ENCODE measurements at regions not wholly inside any gene's neighbourhood (a gene's known extent, or its start where the extent isn't known, plus 50 kb on each side); places are given as distances from the start of the nearest gene placed in this dataset.
"Not testable (repeated sequence)": the region's sequence is repeated elsewhere in the genome, so short reads cannot be mapped to it uniquely, and the experiment has no call there.

DNA sequence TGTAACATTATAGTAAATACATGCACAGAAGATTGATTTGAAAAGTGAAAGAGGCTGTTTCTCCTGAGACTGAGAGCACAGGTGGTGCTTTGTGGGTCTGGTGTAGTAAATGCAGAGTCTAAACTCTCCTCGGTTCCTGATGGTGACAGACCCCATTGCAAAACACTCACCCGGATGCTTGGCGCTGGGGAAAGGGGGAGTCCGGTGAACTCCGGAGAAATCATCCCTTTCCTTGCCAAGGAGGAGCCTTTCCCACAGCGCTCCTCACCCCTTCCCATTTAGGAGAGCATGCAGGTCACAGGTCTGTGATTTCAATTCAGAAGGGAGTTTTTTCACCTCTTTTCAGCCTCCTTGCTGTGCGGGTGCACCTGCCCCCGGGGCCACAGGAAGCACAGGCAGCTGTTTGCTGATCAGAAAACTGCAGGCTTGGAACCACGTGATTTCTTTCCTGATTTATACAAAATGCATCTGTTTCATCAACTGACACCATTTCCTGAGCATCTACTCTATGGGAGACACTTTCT is 75.6 kb upstream of the LYZL2 start:
- DNase-seq (ENCODE audit: low read depth, low spot score) (no peak), FAIRE-seq (no peak)
- H3K9me3 ChIP-seq (ENCODE audit: control insufficient read depth, low read depth, low read length): no peaks in the 10 kb centered on the region
- no peaks in the 10 kb centered on the region for H3K79me2 ChIP-seq (ENCODE audit: control insufficient read depth, insufficient read depth, low read length)
- no peak for TF ChIP-seq EZH2 (IDR thresholded peaks at IDR 0.05; ENCODE audit: low read length)
- TF ChIP-seq, protein P1, sequence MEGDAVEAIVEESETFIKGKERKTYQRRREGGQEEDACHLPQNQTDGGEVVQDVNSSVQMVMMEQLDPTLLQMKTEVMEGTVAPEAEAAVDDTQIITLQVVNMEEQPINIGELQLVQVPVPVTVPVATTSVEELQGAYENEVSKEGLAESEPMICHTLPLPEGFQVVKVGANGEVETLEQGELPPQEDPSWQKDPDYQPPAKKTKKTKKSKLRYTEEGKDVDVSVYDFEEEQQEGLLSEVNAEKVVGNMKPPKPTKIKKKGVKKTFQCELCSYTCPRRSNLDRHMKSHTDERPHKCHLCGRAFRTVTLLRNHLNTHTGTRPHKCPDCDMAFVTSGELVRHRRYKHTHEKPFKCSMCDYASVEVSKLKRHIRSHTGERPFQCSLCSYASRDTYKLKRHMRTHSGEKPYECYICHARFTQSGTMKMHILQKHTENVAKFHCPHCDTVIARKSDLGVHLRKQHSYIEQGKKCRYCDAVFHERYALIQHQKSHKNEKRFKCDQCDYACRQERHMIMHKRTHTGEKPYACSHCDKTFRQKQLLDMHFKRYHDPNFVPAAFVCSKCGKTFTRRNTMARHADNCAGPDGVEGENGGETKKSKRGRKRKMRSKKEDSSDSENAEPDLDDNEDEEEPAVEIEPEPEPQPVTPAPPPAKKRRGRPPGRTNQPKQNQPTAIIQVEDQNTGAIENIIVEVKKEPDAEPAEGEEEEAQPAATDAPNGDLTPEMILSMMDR (optimal IDR thresholded peaks at IDR 0.05 in 1 of 3, IDR thresholded peaks at IDR 0.05 in 1 of 3, conservative IDR thresholded peaks at IDR 0.05 in 1 of 3; ENCODE audit: extremely low read depth in 1 of 3, insufficient read depth in 2 of 3, low read length in 3 of 3): no peak
- dilution Hi-C loops (cut with MboI; ENCODE audit: extremely low pct_ligation_motif_present, low sequenced_read_pairs): no loop called here
- no peaks in the 10 kb centered on the region for H3K9me1 ChIP-seq (ENCODE audit: control insufficient read depth, extremely low read depth, insufficient read depth, low read length)
- H3K27me3 ChIP-seq (ENCODE audit: control insufficient read depth, extremely low read depth, insufficient read depth, low read length): no peaks in the 10 kb centered on the region
- H2AFZ ChIP-seq (ENCODE audit: control insufficient read depth, low read length): no peak overlapping the region
- H3K4me3 ChIP-seq (ENCODE audit: control insufficient read depth in 2 of 3, extremely low read depth in 1 of 3, insufficient read depth in 2 of 3, low read depth in 1 of 3, low read length in 3 of 3): no peak overlapping the region
- H4K20me1 ChIP-seq (ENCODE audit: control insufficient read depth, extremely low read depth, insufficient read depth, low read length): no peaks in the 10 kb centered on the region
- H3K4me2 ChIP-seq (ENCODE audit: control insufficient read depth, extremely low read depth, insufficient read depth, low read depth, low read length): no peak overlapping the region
- H3K36me3 ChIP-seq (ENCODE audit: control insufficient read depth in 2 of 2, extremely low read depth in 1 of 2, insufficient read depth in 2 of 2, low read length in 2 of 2): no peaks in the 10 kb centered on the region
- peaks cover 2% of the 10 kb centered on the region for H3K4me1 ChIP-seq (ENCODE audit: control insufficient read depth, extremely low read depth, insufficient read depth, low read length)
- no peak overlapping the region for H3K27ac ChIP-seq (ENCODE audit: control insufficient read depth, insufficient read depth, low read length)
- no peak overlapping the region for H3K9ac ChIP-seq (ENCODE audit: control insufficient read depth, extremely low read depth, insufficient read depth, low read length)

DNA sequence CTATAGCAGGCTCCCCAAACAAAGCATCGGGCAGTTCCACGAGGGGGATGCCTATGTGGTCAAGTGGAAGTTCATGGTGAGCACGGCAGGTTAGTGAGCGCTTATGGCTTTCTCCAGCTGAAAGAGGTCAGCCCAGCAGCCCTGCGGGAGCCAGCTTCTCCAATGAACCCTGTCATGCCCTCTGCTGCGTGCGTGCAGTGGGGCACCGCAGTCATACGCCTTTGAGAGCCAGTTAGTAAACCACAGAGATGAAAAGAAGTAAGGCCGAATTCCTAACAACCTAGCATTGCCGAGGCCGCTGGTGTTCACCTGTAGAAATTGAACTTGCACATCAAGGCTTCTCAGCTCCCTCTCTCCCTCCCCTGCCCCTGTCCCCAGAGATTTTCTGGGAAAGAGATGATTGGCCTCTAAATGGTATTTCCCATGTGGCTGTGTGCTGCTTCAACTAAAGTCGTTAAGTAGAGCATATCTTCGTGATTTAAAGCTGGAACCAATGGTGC is 75.1 kb upstream of the LYZL2 start:
- H4K20me1 ChIP-seq (ENCODE audit: control insufficient read depth, extremely low read depth, insufficient read depth, low read length); H3K4me3 ChIP-seq (ENCODE audit: control insufficient read depth in 2 of 3, extremely low read depth in 1 of 3, insufficient read depth in 2 of 3, low read depth in 1 of 3, low read length in 3 of 3); H3K36me3 ChIP-seq (ENCODE audit: control insufficient read depth in 2 of 2, extremely low read depth in 1 of 2, insufficient read depth in 2 of 2, low read length in 2 of 2); dilution Hi-C loops (cut with MboI; ENCODE audit: extremely low pct_ligation_motif_present, low sequenced_read_pairs); H3K27me3 ChIP-seq (ENCODE audit: control insufficient read depth, extremely low read depth, insufficient read depth, low read length); H3K4me2 ChIP-seq (ENCODE audit: control insufficient read depth, extremely low read depth, insufficient read depth, low read depth, low read length); H3K27ac ChIP-seq (ENCODE audit: control insufficient read depth, insufficient read depth, low read length); H3K9me1 ChIP-seq (ENCODE audit: control insufficient read depth, extremely low read depth, insufficient read depth, low read length); H2AFZ ChIP-seq (ENCODE audit: control insufficient read depth, low read length); H3K4me1 ChIP-seq (ENCODE audit: control insufficient read depth, extremely low read depth, insufficient read depth, low read length); H3K9me3 ChIP-seq (ENCODE audit: control insufficient read depth, low read depth, low read length); DNase-seq (ENCODE audit: low read depth, low spot score); H3K79me2 ChIP-seq (ENCODE audit: control insufficient read depth, insufficient read depth, low read length); H3K9ac ChIP-seq (ENCODE audit: control insufficient read depth, extremely low read depth, insufficient read depth, low read length); FAIRE-seq: not testable (repeated sequence)

DNA sequence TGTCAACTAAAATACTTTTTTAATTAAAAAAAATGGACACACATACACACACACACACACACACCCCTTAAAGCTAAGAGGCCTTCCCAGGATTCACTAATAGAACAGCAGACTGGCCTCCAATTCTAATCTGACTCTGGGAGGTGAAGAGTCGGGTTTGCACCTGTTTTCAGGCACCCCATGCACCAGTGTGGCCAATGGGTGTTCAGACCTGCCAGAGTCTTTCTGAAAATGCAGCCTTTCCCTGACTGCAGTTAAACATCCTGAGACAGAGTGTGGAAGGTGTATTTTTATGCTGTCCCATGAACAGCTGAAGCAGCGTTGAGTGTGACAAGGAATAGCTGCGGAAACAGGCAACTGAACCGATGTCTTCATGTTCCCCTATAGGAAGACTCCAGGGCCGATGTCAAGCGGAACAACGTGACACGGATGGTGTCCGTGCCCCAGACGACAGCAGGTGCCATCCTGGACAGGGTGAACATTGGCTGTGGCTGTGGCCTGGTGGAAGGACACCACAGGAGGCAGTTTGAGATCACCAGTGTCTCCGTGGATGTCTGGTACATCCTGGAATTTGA is 74.6 kb upstream of the LYZL2 start:
- H3K27ac ChIP-seq (ENCODE audit: control insufficient read depth, insufficient read depth, low read length): no peak overlapping the region
- no peak overlapping the region for H3K4me3 ChIP-seq (ENCODE audit: control insufficient read depth in 2 of 3, extremely low read depth in 1 of 3, insufficient read depth in 2 of 3, low read depth in 1 of 3, low read length in 3 of 3)
- no peaks in the 10 kb centered on the region for H4K20me1 ChIP-seq (ENCODE audit: control insufficient read depth, extremely low read depth, insufficient read depth, low read length)
- no peaks in the 10 kb centered on the region for H3K36me3 ChIP-seq (ENCODE audit: control insufficient read depth in 2 of 2, extremely low read depth in 1 of 2, insufficient read depth in 2 of 2, low read length in 2 of 2)
- H3K4me1 ChIP-seq (ENCODE audit: control insufficient read depth, extremely low read depth, insufficient read depth, low read length): peaks cover 2% of the 10 kb centered on the region
- H3K79me2 ChIP-seq (ENCODE audit: control insufficient read depth, insufficient read depth, low read length): no peaks in the 10 kb centered on the region
- no peaks in the 10 kb centered on the region for H3K9me3 ChIP-seq (ENCODE audit: control insufficient read depth, low read depth, low read length)
- TF ChIP-seq, protein P1 (optimal IDR thresholded peaks at IDR 0.05 in 1 of 3, IDR thresholded peaks at IDR 0.05 in 1 of 3, conservative IDR thresholded peaks at IDR 0.05 in 1 of 3; ENCODE audit: extremely low read depth in 1 of 3, insufficient read depth in 2 of 3, low read length in 3 of 3): no peak
- TF ChIP-seq EZH2 (IDR thresholded peaks at IDR 0.05; ENCODE audit: low read length): no peak
- dilution Hi-C loops (cut with MboI; ENCODE audit: extremely low pct_ligation_motif_present, low sequenced_read_pairs): no loop called here
- no peak overlapping the region for H2AFZ ChIP-seq (ENCODE audit: control insufficient read depth, low read length)
- H3K9ac ChIP-seq (ENCODE audit: control insufficient read depth, extremely low read depth, insufficient read depth, low read length): no peak overlapping the region
- no peak overlapping the region for H3K4me2 ChIP-seq (ENCODE audit: control insufficient read depth, extremely low read depth, insufficient read depth, low read depth, low read length)
- H3K9me1 ChIP-seq (ENCODE audit: control insufficient read depth, extremely low read depth, insufficient read depth, low read length): no peaks in the 10 kb centered on the region
- H3K27me3 ChIP-seq (ENCODE audit: control insufficient read depth, extremely low read depth, insufficient read depth, low read length): no peaks in the 10 kb centered on the region
- DNase-seq (ENCODE audit: low read depth, low spot score) (no peak), FAIRE-seq (no peak)

DNA sequence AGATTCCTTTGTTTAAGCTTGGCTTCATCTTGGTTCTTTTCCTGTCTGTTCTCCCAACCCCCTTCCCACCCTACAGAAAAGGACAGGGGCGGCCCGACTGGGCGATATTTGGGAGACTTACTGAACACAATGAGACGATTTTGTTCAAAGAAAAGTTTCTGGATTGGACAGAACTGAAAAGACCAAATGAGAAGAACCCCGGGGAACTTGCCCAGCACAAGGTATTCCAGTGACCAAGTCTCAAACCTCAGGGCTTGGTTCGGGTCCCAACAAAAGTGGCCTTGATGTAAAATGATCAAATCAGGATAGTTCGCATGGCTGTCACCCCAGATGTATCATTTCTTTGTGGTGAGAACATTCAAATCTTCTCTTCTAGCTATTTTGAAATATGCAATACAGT is 73.9 kb upstream of the LYZL2 start:
- H3K27ac ChIP-seq (ENCODE audit: control insufficient read depth, insufficient read depth, low read length); H3K27me3 ChIP-seq (ENCODE audit: control insufficient read depth, extremely low read depth, insufficient read depth, low read length); H3K9ac ChIP-seq (ENCODE audit: control insufficient read depth, extremely low read depth, insufficient read depth, low read length); DNase-seq (ENCODE audit: low read depth, low spot score); H3K9me1 ChIP-seq (ENCODE audit: control insufficient read depth, extremely low read depth, insufficient read depth, low read length); H3K4me3 ChIP-seq (ENCODE audit: control insufficient read depth in 2 of 3, extremely low read depth in 1 of 3, insufficient read depth in 2 of 3, low read depth in 1 of 3, low read length in 3 of 3); H2AFZ ChIP-seq (ENCODE audit: control insufficient read depth, low read length); H3K9me3 ChIP-seq (ENCODE audit: control insufficient read depth, low read depth, low read length); H4K20me1 ChIP-seq (ENCODE audit: control insufficient read depth, extremely low read depth, insufficient read depth, low read length); H3K79me2 ChIP-seq (ENCODE audit: control insufficient read depth, insufficient read depth, low read length); dilution Hi-C loops (cut with MboI; ENCODE audit: extremely low pct_ligation_motif_present, low sequenced_read_pairs); H3K4me2 ChIP-seq (ENCODE audit: control insufficient read depth, extremely low read depth, insufficient read depth, low read depth, low read length); H3K4me1 ChIP-seq (ENCODE audit: control insufficient read depth, extremely low read depth, insufficient read depth, low read length); FAIRE-seq; H3K36me3 ChIP-seq (ENCODE audit: control insufficient read depth in 2 of 2, extremely low read depth in 1 of 2, insufficient read depth in 2 of 2, low read length in 2 of 2): not testable (repeated sequence)
